WTC11 (cell line): ENCODE measurements at regions not wholly inside any gene's neighbourhood (a gene's known extent, or its start where the extent isn't known, plus 50 kb on each side); places are given as distances from the start of the nearest gene placed in this dataset.

Experiments used
- ATAC-seq: fragments of 200-7000 bp; cut with Tn5 transposase; 2 replicates; pipeline ENCODE4 v1.10.0; 2021; ENCODE audit warnings: mild to moderate bottlenecking, moderate library complexity
- CTCF ChIA-PET: fragments of 300-600 bp; sonication (Branson Sonifier 250); formaldehyde crosslinking; loops from one replicate; lab custom pipeline; 2021; ENCODE audit warnings: antibody characterized with exemption; lab: Charles Lee
- POLR2A ChIA-PET: fragments of 350-600 bp; sonication (Branson Sonifier 250); formaldehyde crosslinking; loops from one replicate; lab custom pipeline; 2021; ENCODE audit warnings: antibody characterized with exemption; lab: Charles Lee
- DNase-seq: peaks from one replicate; pipeline ENCODE4 v3.0.0; 2021; ENCODE audit warnings: low spot score
- H3K27ac Mint-ChIP-seq: 2 replicates; pipeline ENCODE4 v1.8.0; 2021; ENCODE audit warnings: mixed read lengths
- H3K27me3 Mint-ChIP-seq: 2 replicates; pipeline ENCODE4 v1.8.0; 2021; ENCODE audit warnings: low read depth, mild to moderate bottlenecking, moderate library complexity, mixed read lengths
- H3K36me3 Mint-ChIP-seq: 2 replicates; pipeline ENCODE4 v1.8.0; 2021; ENCODE audit warnings: mixed read lengths
- H3K4me1 Mint-ChIP-seq: 2 replicates; pipeline ENCODE4 v1.8.0; 2022; ENCODE audit warnings: mixed read lengths
- H3K4me3 Mint-ChIP-seq: 2 replicates; pipeline ENCODE4 v1.8.0; 2021; ENCODE audit warnings: mild to moderate bottlenecking, moderate library complexity, mixed read lengths
- H3K9me3 Mint-ChIP-seq: 2 replicates; pipeline ENCODE4 v1.8.0; 2021; ENCODE audit warnings: mixed read lengths
- ATF1 ChIP-seq: sonication (generic); formaldehyde crosslinking; IDR thresholded peaks from 2 replicates; pipeline ENCODE4 v1.8.1; 2023; ENCODE audit warnings: mild to moderate bottlenecking, moderate library complexity, missing genetic modification reagents
- ATF6 ChIP-seq: sonication (generic); formaldehyde crosslinking; IDR thresholded peaks from 2 replicates; pipeline ENCODE4 v1.8.1; 2023; ENCODE audit warnings: mild to moderate bottlenecking, missing genetic modification reagents
- CREM ChIP-seq: sonication (generic); formaldehyde crosslinking; IDR thresholded peaks from 2 replicates; pipeline ENCODE4 v1.8.1; 2022; ENCODE audit warnings: mild to moderate bottlenecking, missing genetic modification reagents, moderate library complexity
- FOXP1 ChIP-seq: sonication (generic); formaldehyde crosslinking; IDR thresholded peaks from 2 replicates; pipeline ENCODE4 v1.8.0; 2022; ENCODE audit warnings: missing genetic modification reagents, mild to moderate bottlenecking, moderate library complexity, borderline replicate concordance
- GRHL2 ChIP-seq: fragments of 250-450 bp; sonication (Bioruptor Pico); IDR thresholded peaks from 2 replicates; pipeline ENCODE4 v1.8.0; 2022; ENCODE audit warnings: mild to moderate bottlenecking, moderate library complexity; ENCODE audit not compliant: insufficient replicate concordance, severe bottlenecking
- HMGXB4 ChIP-seq: sonication (generic); formaldehyde crosslinking; IDR thresholded peaks from 2 replicates; pipeline ENCODE4 v1.8.1; 2023; ENCODE audit warnings: mild to moderate bottlenecking, moderate library complexity, missing genetic modification reagents
- KAT7 ChIP-seq: sonication (generic); formaldehyde crosslinking; IDR thresholded peaks from 2 replicates; pipeline ENCODE4 v1.8.1; 2023; ENCODE audit warnings: missing genetic modification reagents, mild to moderate bottlenecking, borderline replicate concordance
- PREB ChIP-seq: sonication (generic); formaldehyde crosslinking; IDR thresholded peaks from 2 replicates; pipeline ENCODE4 v1.8.1; 2022; ENCODE audit warnings: mild to moderate bottlenecking, missing genetic modification reagents, moderate library complexity, borderline replicate concordance
- ZBTB21 ChIP-seq: sonication (generic); formaldehyde crosslinking; IDR thresholded peaks from 2 replicates; pipeline ENCODE4 v1.8.1; 2023; ENCODE audit warnings: mild to moderate bottlenecking, missing genetic modification reagents, borderline replicate concordance
- ZNF423 ChIP-seq: fragments of 250-450 bp; sonication (Bioruptor Pico); IDR thresholded peaks from 2 replicates; pipeline ENCODE4 v2.1.2; 2022; ENCODE audit warnings: mild to moderate bottlenecking, moderate library complexity
- ZNF425 ChIP-seq: fragments of 250-450 bp; sonication (Bioruptor Pico); conservative IDR thresholded peaks from 2 replicates; pipeline ENCODE4 v1.9.0; 2021; ENCODE audit warnings: mild to moderate bottlenecking
- ZNF532 ChIP-seq: fragments of 250-450 bp; sonication (Bioruptor Pico); IDR thresholded peaks from 2 replicates; pipeline ENCODE4 v1.9.0; 2021; ENCODE audit warnings: mild to moderate bottlenecking, borderline replicate concordance
- ZNF671 ChIP-seq: fragments of 250-450 bp; sonication (Bioruptor Pico); IDR thresholded peaks from 2 replicates; pipeline ENCODE4 v1.8.0; 2021; ENCODE audit warnings: mild to moderate bottlenecking

- DNase-seq (no peak), ATAC-seq (no peak)
- ChIA-PET CTCF (no interaction called here), POLR2A (no interaction called here)
- no peaks in the 10 kb centered on the region; the same call in 1 of the 2 replicates for H3K27me3 Mint-ChIP-seq
- no peak for TF ChIP-seq ZNF671 (CRISPR knock-in tag)
- TF ChIP-seq HMGXB4 (CRISPR knock-in tag), result no peak
- no peak for TF ChIP-seq KAT7 (CRISPR knock-in tag)
- H3K27ac Mint-ChIP-seq, result no peak overlapping the region
- H3K9me3 Mint-ChIP-seq, result peaks cover 27% of the 10 kb centered on the region
- peaks cover 15% of the 10 kb centered on the region for H3K36me3 Mint-ChIP-seq
- no peak overlapping the region for H3K4me3 Mint-ChIP-seq
- H3K4me1 Mint-ChIP-seq, result peaks cover 18% of the 10 kb centered on the region
Measured at GRCh38 chrX:113422323-113422722, 581.7 kb upstream of the AMOT start.

GRCh38 chrX:113421432-113421831 lies 580.8 kb upstream of the AMOT start:
- DNase-seq, result no peak
- ChIA-PET POLR2A (no interaction called here), CTCF (no interaction called here)
- no peak overlapping the region for H3K4me3 Mint-ChIP-seq
- H3K36me3 Mint-ChIP-seq, result peaks cover 15% of the 10 kb centered on the region
- H3K9me3 Mint-ChIP-seq, result peaks cover 27% of the 10 kb centered on the region
- no peak for TF ChIP-seq ZNF532 (CRISPR knock-in tag)
- TF ChIP-seq ATF1, result no peak
- no peak for TF ChIP-seq PREB
- TF ChIP-seq FOXP1 (CRISPR knock-in tag), result no peak
- no peak for TF ChIP-seq ZBTB21 (CRISPR knock-in tag)
- no peak for TF ChIP-seq CREM (CRISPR knock-in tag)
- no peak for TF ChIP-seq ZNF423 (CRISPR knock-in tag)
- TF ChIP-seq ZNF671 (CRISPR knock-in tag), result no peak
- TF ChIP-seq ZNF425 (CRISPR knock-in tag), result no peak
- TF ChIP-seq GRHL2, result no peak
- no peak for TF ChIP-seq ATF6 (CRISPR knock-in tag)
- peaks cover 18% of the 10 kb centered on the region for H3K4me1 Mint-ChIP-seq
- no peaks in the 10 kb centered on the region; the same call in 1 of the 2 replicates for H3K27me3 Mint-ChIP-seq
- no peak overlapping the region for H3K27ac Mint-ChIP-seq
- no peak for ATAC-seq
